Endodermal cell (in vitro differentiated cells): ENCODE measurements at regions not wholly inside any gene's neighbourhood (a gene's known extent, or its start where the extent isn't known, plus 50 kb on each side); places are given as distances from the start of the nearest gene placed in this dataset.

Experiments
- DNase-seq: peaks from one replicate; pipeline ENCODE4 v3.0.0-alpha.2; 2017
- H3K27ac ChIP-seq: 2 replicates; pipeline ENCODE4 v1.5.1; 2013; ENCODE audit warnings: mild to moderate bottlenecking, low read depth, low read length, moderate library complexity
- H3K27me3 ChIP-seq: 2 replicates; pipeline ENCODE4 v1.6.1; 2013; ENCODE audit warnings: mild to moderate bottlenecking, low read length, moderate library complexity; ENCODE audit not compliant: insufficient read depth, control insufficient read depth, poor library complexity, severe bottlenecking
- H3K36me3 ChIP-seq: 2 replicates; pipeline ENCODE4 v1.7.0; 2013; ENCODE audit warnings: mild to moderate bottlenecking, low read length, moderate library complexity; ENCODE audit not compliant: control insufficient read depth, insufficient read depth
- H3K4me1 ChIP-seq: one replicate; pipeline ENCODE4 v1.7.0; 2013; ENCODE audit warnings: low read length; ENCODE audit not compliant: control insufficient read depth, insufficient read depth
- H3K4me3 ChIP-seq: 2 replicates; pipeline ENCODE4 v1.5.1; 2013; ENCODE audit warnings: mild to moderate bottlenecking, low read length, moderate library complexity
- H3K9ac ChIP-seq: 2 replicates; pipeline ENCODE4 v1.6.1; 2013; ENCODE audit warnings: mild to moderate bottlenecking, low read length, moderate library complexity; ENCODE audit not compliant: poor library complexity, severe bottlenecking; ENCODE audit errors: extremely low read depth
- H3K9me3 ChIP-seq: 2 replicates; pipeline ENCODE4 v1.6.1; 2013; ENCODE audit warnings: mild to moderate bottlenecking, low read length, moderate library complexity; ENCODE audit not compliant: control insufficient read depth
- H3K27ac Mint-ChIP-seq: 2 replicates; pipeline ENCODE4 v1.8.0; 2020; ENCODE audit warnings: mixed read lengths
- H3K27me3 Mint-ChIP-seq: 2 replicates; pipeline ENCODE4 v1.8.0; 2021; ENCODE audit warnings: mild to moderate bottlenecking, mixed read lengths; ENCODE audit not compliant: insufficient read depth
- H3K36me3 Mint-ChIP-seq: 2 replicates; pipeline ENCODE4 v1.8.0; 2020; ENCODE audit warnings: low read depth, mixed read lengths
- H3K4me1 Mint-ChIP-seq: 2 replicates; pipeline ENCODE4 v1.8.0; 2020; ENCODE audit warnings: mixed read lengths
- H3K4me3 Mint-ChIP-seq: 2 replicates; pipeline ENCODE4 v1.8.0; 2020; ENCODE audit warnings: mild to moderate bottlenecking, moderate library complexity, mixed read lengths
- H3K9me3 Mint-ChIP-seq: 2 replicates; pipeline ENCODE4 v1.8.0; 2020; ENCODE audit warnings: mild to moderate bottlenecking, mixed read lengths
- CTCF ChIP-seq: fragments of 200-600 bp; sonication (generic); conservative IDR thresholded peaks from 2 replicates; pipeline ENCODE4 v1.5.0; 2021; ENCODE audit warnings: antibody characterized with exemption, mild to moderate bottlenecking
- WGBS, 2 experiments: methylation state at CpG; one replicate each; pipeline versions ENCODE4 v1.1.5 to v1.1.7; 2013; ENCODE audit warnings: missing lambda C conversion rate in 2 of 2, mixed read lengths in 1 of 2; ENCODE audit not compliant: insufficient coverage in 1 of 2, insufficient read length in 1 of 2; 5-methylcytosine and 5-hydroxymethylcytosine counted together

DNA sequence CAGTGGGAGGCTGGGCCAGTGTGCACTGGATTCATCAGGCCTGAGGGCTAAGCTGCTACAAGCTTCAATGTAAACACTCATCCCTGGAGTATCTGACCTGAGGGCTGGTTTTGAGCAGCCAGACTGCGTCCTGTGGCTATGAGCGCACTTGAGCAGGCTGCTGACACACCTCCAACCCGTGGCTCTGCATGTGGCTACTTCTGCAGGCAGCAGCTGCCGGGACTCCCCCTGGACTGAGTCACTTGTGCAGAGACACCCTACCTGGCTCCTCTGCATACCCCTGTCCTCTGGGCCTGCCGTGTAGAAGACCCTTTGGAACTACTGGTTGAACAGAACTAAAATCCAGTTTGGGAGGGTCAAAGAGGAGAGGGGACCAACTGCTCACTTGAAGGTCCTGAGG, 172.0 kb downstream of the SCP2D1 start:
- TF ChIP-seq CTCF, result no peak
- Mint-ChIP-seq H3K4me3 (no peak overlapping the region), H3K27me3 (no peaks in the 10 kb centered on the region), H3K9me3 (no peaks in the 10 kb centered on the region), H3K4me1 (peaks cover 12% of the 10 kb centered on the region), H3K36me3 (no peaks in the 10 kb centered on the region), H3K27ac (no peak overlapping the region)
- Histone ChIP-seq H3K4me1 (no peaks in the 10 kb centered on the region), H3K36me3 (no peaks in the 10 kb centered on the region), H3K27ac (no peak overlapping the region), H3K27me3 (no peaks in the 10 kb centered on the region), H3K9ac (no peak overlapping the region), H3K4me3 (no peak overlapping the region), H3K9me3 (no peaks in the 10 kb centered on the region)
- DNase-seq, result no peak
- 94 to 100% methylated on average over 3 to 5 of the region's 5 CpGs for WGBS, 2 experiments

GRCh38 chr20:18986146-18986830, 172.7 kb downstream of the SCP2D1 start:
- Mint-ChIP-seq H3K27ac (no peak overlapping the region), H3K4me3 (no peak overlapping the region), H3K27me3 (no peaks in the 10 kb centered on the region), H3K9me3 (no peaks in the 10 kb centered on the region), H3K36me3 (no peaks in the 10 kb centered on the region), H3K4me1 (peaks cover 12% of the 10 kb centered on the region)
- no peaks in the 10 kb centered on the region for H3K36me3 ChIP-seq
- no peak for DNase-seq
- no peak overlapping the region for H3K9ac ChIP-seq
- no peaks in the 10 kb centered on the region for H3K4me1 ChIP-seq
- H3K27ac ChIP-seq, result no peak overlapping the region
- TF ChIP-seq CTCF, result no peak
- no peaks in the 10 kb centered on the region for H3K27me3 ChIP-seq
- H3K4me3 ChIP-seq, result no peak overlapping the region
- no peaks in the 10 kb centered on the region for H3K9me3 ChIP-seq
- WGBS, 2 experiments, result 85 to 96% methylated on average over 6 to 7 of the region's 7 CpGs

GRCh38 chr20:18986895-18987580, 173.5 kb downstream of the SCP2D1 start:
- DNase-seq, result no peak
- no peak overlapping the region for H3K4me3 Mint-ChIP-seq
- no peaks in the 10 kb centered on the region for H3K27me3 ChIP-seq
- no peak overlapping the region for H3K27ac Mint-ChIP-seq
- WGBS, 2 experiments, result 73 to 93% methylated on average over 2 to 8 of the region's 9 CpGs
- H3K4me3 ChIP-seq, result no peak overlapping the region
- no peaks in the 10 kb centered on the region for H3K9me3 Mint-ChIP-seq
- H3K9ac ChIP-seq, result no peak overlapping the region
- no peaks in the 10 kb centered on the region for H3K9me3 ChIP-seq
- no peaks in the 10 kb centered on the region for H3K36me3 ChIP-seq
- H3K27me3 Mint-ChIP-seq, result peaks cover 3% of the 10 kb centered on the region
- H3K27ac ChIP-seq, result no peak overlapping the region
- peaks cover 12% of the 10 kb centered on the region for H3K4me1 Mint-ChIP-seq
- TF ChIP-seq CTCF, result no peak
- no peaks in the 10 kb centered on the region for H3K36me3 Mint-ChIP-seq
- H3K4me1 ChIP-seq, result no peaks in the 10 kb centered on the region
